CD4-positive, CD25-positive, alpha-beta regulatory T cell (primary cell): ENCODE measurements at regions not wholly inside any gene's neighbourhood (a gene's known extent, or its start where the extent isn't known, plus 50 kb on each side); places are given as distances from the start of the nearest gene placed in this dataset.

Experiments
- ATAC-seq, 2 donors: fragments of 150-1000 bp; cut with Tn5 transposase; one replicate each; pipeline ENCODE4 v1.10.0; 2021; ENCODE audit warnings: low read depth in 2 of 2, moderate number of reproducible peaks in 2 of 2, moderate library complexity in 1 of 2
- DNase-seq, 3 donors: peaks; one replicate each; pipeline versions ENCODE4 v3.0.0 to v3.0.0-alpha.2; 2012 to 2022; ENCODE audit warnings: mixed read lengths in 1 of 3
- H3K27ac ChIP-seq: one replicate; pipeline ENCODE4 v1.7.0; 2013; ENCODE audit warnings: mild to moderate bottlenecking, low read length; ENCODE audit not compliant: insufficient read depth, poor library complexity, severe bottlenecking
- H3K27me3 ChIP-seq: one replicate; pipeline ENCODE4 v1.7.0; 2013; ENCODE audit warnings: low read length; ENCODE audit not compliant: control insufficient read depth, insufficient read depth
- H3K36me3 ChIP-seq: one replicate; pipeline ENCODE4 v1.7.0; 2013; ENCODE audit warnings: mild to moderate bottlenecking, low read length, moderate library complexity; ENCODE audit not compliant: control insufficient read depth, insufficient read depth
- H3K4me1 ChIP-seq: 2 replicates; pipeline ENCODE4 v1.7.0; 2013; ENCODE audit warnings: mild to moderate bottlenecking, low read length; ENCODE audit not compliant: insufficient read depth, control insufficient read depth, poor library complexity, severe bottlenecking
- H3K4me3 ChIP-seq: one replicate; pipeline ENCODE4 v1.7.0; 2013; ENCODE audit warnings: low read depth, mild to moderate bottlenecking, low read length, moderate library complexity
- H3K9me3 ChIP-seq, 2 experiments: 1 replicate in 1 of 2; 2 replicates in 1 of 2; pipeline ENCODE4 v1.7.0; 2013; ENCODE audit warnings: low read length in 2 of 2, mild to moderate bottlenecking in 1 of 2, moderate library complexity in 1 of 2; ENCODE audit not compliant: control insufficient read depth in 2 of 2
- H3K27ac Mint-ChIP-seq, 3 donors: one replicate each; pipeline ENCODE4 v1.8.0; 2020 to 2022; ENCODE audit warnings: mild to moderate bottlenecking in 3 of 3, mixed read lengths in 3 of 3, moderate library complexity in 2 of 3
- H3K27me3 Mint-ChIP-seq: one replicate; pipeline ENCODE4 v1.8.0; 2022; ENCODE audit warnings: mild to moderate bottlenecking, mixed read lengths
- H3K36me3 Mint-ChIP-seq: one replicate; pipeline ENCODE4 v1.8.0; 2020; ENCODE audit warnings: mixed read lengths
- H3K4me1 Mint-ChIP-seq, 4 donors: one replicate each; pipeline ENCODE4 v1.8.0; 2020 to 2022; ENCODE audit warnings: mixed read lengths in 4 of 4, mild to moderate bottlenecking in 1 of 4
- H3K4me3 Mint-ChIP-seq, 4 donors: one replicate each; pipeline ENCODE4 v1.8.0; 2020 to 2022; ENCODE audit warnings: mild to moderate bottlenecking in 4 of 4, mixed read lengths in 4 of 4, moderate library complexity in 3 of 4
- H3K9me3 Mint-ChIP-seq, 7 donors: one replicate each; pipeline ENCODE4 v1.8.0; 2020 to 2022; ENCODE audit warnings: mixed read lengths in 7 of 7, mild to moderate bottlenecking in 3 of 7, moderate library complexity in 2 of 7

DNA sequence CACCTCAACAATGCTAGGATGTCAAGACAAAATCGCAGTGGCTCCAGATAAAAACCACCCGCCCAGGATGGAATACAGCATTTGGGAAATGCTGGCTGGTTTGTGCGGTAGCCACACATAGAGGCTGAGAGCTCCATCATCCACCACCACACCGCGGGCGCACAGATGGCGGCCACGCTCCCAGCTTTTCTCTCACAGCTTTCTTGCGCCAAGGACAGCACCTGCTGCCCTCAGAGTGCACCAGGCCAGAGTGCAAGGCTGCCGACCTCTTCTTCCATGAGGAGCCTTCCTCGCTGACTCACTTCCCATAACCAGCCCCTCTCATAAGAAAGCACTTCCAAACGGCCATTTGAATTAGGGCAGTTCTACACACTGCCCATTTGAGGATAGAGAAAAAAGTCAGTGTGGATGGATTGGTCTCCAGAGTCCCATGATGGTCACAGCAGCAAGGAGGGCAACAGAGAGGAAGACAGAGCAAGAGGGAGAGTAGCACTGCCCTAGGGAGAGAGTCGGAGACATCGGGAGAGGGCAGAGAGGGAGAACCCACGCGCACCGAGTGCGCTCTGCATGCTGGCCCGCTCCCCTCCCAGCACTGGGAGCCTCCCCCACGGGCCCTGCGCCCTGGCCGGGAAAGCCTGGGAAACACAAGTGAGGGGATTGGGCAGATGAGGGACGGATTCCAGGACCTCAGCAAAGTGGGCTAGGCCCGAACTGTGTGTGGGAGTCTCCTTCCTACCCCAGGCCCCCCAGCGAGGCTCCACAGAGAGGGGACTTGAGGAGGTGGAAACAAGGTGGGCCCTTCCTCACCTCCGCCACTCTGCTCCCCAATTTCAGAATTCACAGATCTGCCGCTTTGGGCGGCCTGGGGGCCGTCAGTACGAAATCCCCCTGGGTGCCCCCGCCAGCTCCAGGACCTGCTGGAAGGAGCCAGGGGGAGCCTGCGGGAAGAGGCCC is 156.9 kb downstream of the USP12 start:
- Histone ChIP-seq H3K4me1 (no peaks in the 10 kb centered on the region), H3K27me3 (no peaks in the 10 kb centered on the region), H3K9me3 (no peaks in the 10 kb centered on the region), H3K4me3 (no peak overlapping the region), H3K36me3 (no peaks in the 10 kb centered on the region), H3K27ac (no peak overlapping the region)
- Mint-ChIP-seq H3K4me3 (no peak overlapping the region), H3K4me1 (no peaks in the 10 kb centered on the region), H3K9me3 (peaks cover 0 to 1% (median 0%) of the 10 kb centered on the region in 7 donors), H3K27ac (no peak overlapping the region), H3K36me3 (no peaks in the 10 kb centered on the region), H3K27me3 (peaks cover under 1% of the 10 kb centered on the region)
- ATAC-seq (no peak), DNase-seq (no peak)

DNA sequence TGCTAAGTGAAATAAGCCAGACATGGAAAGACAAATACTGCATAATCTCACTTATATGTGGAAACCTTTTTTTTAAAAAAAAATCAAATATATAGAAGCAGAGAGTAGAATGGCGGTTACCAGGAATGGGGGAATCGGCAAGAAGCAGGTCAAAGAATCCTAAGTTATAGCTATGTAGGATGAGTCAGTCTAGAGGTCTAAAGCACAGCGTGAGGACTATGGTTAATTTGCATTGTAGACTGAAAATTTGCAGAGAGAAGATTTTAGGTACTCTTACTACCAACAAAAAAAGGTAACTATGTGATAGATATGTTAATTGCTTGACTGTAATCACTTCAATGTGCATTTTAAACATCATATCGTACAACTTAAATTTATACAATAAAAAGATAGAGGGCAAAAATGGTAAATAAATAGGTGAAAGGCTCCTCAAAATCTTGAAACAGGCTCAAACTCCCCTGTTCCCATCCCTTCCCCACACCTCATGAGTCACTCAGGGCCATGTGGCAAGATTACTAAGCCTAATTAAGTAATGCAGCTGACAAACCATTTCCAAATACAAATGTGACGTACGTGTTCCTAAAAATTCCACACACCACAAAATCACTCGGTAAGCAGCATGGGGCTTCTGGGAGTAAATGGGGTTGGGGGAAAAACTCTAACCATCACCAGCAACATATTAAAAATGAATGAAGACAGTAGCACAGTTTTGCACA is 159.0 kb downstream of the USP12 start:
- peaks cover under 1% of the 10 kb centered on the region for H3K36me3 Mint-ChIP-seq
- no peaks in the 10 kb centered on the region for H3K36me3 ChIP-seq
- H3K9me3 Mint-ChIP-seq, result peaks cover 0 to 1% (median 0%) of the 10 kb centered on the region in 7 donors
- no peak for ATAC-seq
- no peaks in the 10 kb centered on the region for H3K4me1 ChIP-seq
- H3K4me3 Mint-ChIP-seq, result no peak overlapping the region
- H3K4me3 ChIP-seq, result no peak overlapping the region
- peaks cover 12% of the 10 kb centered on the region for H3K27me3 Mint-ChIP-seq
- H3K27ac Mint-ChIP-seq, result no peak overlapping the region
- no peak for DNase-seq
- no peaks in the 10 kb centered on the region for H3K4me1 Mint-ChIP-seq
- no peaks in the 10 kb centered on the region for H3K9me3 ChIP-seq
- H3K27ac ChIP-seq, result no peak overlapping the region
- peaks cover 2% of the 10 kb centered on the region for H3K27me3 ChIP-seq

DNA sequence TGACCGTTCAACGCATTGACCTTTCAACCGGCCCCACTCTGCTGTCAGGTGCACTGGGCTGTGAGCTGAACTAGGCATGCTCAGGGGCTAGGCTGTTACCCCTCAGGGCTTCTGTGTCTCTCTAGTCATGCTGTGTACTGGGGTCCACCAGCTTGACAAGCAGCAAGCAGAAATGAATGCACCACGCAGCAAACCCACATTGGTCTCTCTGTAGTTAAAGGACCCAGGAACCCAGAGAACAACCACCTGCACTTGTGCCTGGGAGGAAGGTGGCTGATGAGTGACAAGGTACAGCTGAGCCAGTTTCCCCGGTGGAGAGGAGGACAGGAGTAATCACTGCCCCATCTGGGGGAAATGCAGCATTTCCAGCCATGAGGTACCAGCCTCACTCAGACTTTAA is 159.9 kb downstream of the USP12 start:
- peaks cover 6% of the 10 kb centered on the region for H3K27me3 ChIP-seq
- Mint-ChIP-seq H3K27ac (no peak overlapping the region), H3K4me3 (no peak overlapping the region), H3K9me3 (peaks cover 0 to 1% (median 0%) of the 10 kb centered on the region in 7 donors), H3K4me1 (peaks cover 0 to 4% (median 0%) of the 10 kb centered on the region in 4 donors), H3K36me3 (peaks cover 3% of the 10 kb centered on the region), H3K27me3 (peaks cover 18% of the 10 kb centered on the region)
- ATAC-seq (no peak), DNase-seq (no peak)
- H3K27ac ChIP-seq, result no peak overlapping the region
- H3K4me3 ChIP-seq, result no peak overlapping the region
- no peaks in the 10 kb centered on the region for H3K36me3 ChIP-seq
- no peaks in the 10 kb centered on the region for H3K9me3 ChIP-seq
- H3K4me1 ChIP-seq, result no peaks in the 10 kb centered on the region

DNA sequence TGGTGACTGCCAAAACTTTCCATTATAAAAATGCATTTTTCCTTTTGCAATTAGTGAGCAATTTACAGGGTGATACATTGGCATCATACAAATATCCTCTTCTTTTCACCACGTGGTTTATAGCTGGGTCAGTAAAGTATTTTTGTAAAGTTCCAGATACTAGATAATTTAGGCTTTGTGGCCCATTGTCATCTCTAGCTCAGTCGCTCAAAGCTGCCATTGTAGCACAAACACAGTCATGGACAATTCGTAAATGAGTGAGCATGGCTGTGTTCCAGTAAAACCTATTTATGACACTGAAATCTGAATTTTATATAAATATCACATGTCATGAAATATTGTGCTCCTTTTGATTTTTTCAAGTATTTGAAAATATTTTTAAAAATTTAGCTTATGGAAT is 162.9 kb downstream of the USP12 start:
- peaks cover 6% of the 10 kb centered on the region for H3K27me3 ChIP-seq
- H3K27ac ChIP-seq, result no peak overlapping the region
- Mint-ChIP-seq H3K36me3 (peaks cover 3% of the 10 kb centered on the region), H3K27ac (no peak overlapping the region), H3K27me3 (peaks cover 32% of the 10 kb centered on the region), H3K4me3 (no peak overlapping the region), H3K4me1 (peaks cover 0 to 5% (median 0%) of the 10 kb centered on the region in 4 donors), H3K9me3 (peaks cover 0 to 1% (median 0%) of the 10 kb centered on the region in 7 donors)
- H3K36me3 ChIP-seq, result no peaks in the 10 kb centered on the region
- DNase-seq (no peak), ATAC-seq (no peak)
- H3K4me1 ChIP-seq, result no peaks in the 10 kb centered on the region
- H3K9me3 ChIP-seq, result no peaks in the 10 kb centered on the region
- no peak overlapping the region for H3K4me3 ChIP-seq

DNA sequence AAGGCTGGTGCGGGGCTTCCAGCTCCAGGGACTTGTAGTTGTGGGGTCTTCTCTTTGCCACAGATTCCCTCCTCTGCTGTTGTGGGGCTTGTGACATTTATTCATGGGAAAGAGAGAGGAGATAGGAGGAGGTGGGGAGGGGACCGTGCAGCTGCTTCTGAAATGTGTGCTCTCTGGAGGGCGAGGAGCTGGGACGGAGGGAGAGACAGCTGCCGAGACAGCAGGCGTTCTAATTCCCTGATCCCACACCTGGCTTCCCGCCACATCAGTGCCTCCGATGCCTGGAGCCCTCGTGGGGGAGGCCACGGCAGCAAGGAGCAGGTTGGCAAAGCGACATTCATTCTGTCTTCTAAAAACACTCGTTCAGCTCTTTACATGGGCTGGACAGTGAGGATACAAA is 164.4 kb downstream of the USP12 start:
- Mint-ChIP-seq H3K36me3 (peaks cover 3% of the 10 kb centered on the region), H3K4me3 (no peak overlapping the region), H3K9me3 (no peaks in the 10 kb centered on the region), H3K4me1 (peaks cover 0 to 5% (median 0%) of the 10 kb centered on the region in 4 donors), H3K27ac (no peak overlapping the region), H3K27me3 (peaks cover 35% of the 10 kb centered on the region)
- H3K4me3 ChIP-seq, result no peak overlapping the region
- ATAC-seq, result no peak
- no peak for DNase-seq
- peaks cover 6% of the 10 kb centered on the region for H3K27me3 ChIP-seq
- H3K9me3 ChIP-seq, result no peaks in the 10 kb centered on the region
- H3K27ac ChIP-seq, result no peak overlapping the region
- no peaks in the 10 kb centered on the region for H3K36me3 ChIP-seq
- H3K4me1 ChIP-seq, result no peaks in the 10 kb centered on the region

DNA sequence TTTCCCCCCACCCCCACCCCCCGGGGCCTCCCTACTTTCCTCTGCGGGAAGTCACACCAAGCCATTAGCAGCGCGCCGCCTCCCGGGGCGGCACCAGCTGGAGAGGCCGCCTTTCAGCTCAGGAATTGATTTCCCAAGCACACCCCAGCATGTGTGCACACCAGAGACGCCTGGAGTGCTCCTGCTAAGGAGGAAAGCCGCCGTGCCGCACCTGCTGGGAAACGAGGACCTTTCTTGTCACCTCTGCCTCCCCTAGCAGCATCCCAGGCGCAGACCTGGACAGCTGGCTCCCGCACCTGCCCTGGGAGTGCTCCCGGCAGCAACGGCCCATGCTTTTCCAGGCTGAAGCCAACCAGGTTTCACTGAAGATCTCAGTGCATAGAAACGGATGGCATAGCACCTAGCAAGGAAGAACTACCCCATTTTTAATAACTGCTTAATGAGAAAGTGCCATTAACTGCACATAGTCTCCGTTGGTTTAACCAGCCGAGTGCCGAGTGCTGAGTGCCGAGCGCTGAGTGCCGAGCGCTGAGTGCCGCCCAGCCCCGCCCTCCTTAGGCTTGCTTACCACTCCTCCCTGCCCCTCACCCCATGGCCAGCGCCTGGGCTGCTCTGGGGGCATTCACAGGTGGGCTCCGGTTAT is 165.0 kb downstream of the USP12 start:
- no peak for ATAC-seq
- no peak for DNase-seq
- no peak overlapping the region for H3K27ac ChIP-seq
- Mint-ChIP-seq H3K4me3 (no peak overlapping the region), H3K27me3 (peaks cover 35% of the 10 kb centered on the region), H3K27ac (no peak overlapping the region), H3K9me3 (no peaks in the 10 kb centered on the region), H3K36me3 (peaks cover 3% of the 10 kb centered on the region), H3K4me1 (peaks cover 0 to 5% (median 0%) of the 10 kb centered on the region in 4 donors)
- no peaks in the 10 kb centered on the region for H3K9me3 ChIP-seq
- peaks cover 8% of the 10 kb centered on the region for H3K27me3 ChIP-seq
- H3K36me3 ChIP-seq, result no peaks in the 10 kb centered on the region
- no peak overlapping the region for H3K4me3 ChIP-seq
- no peaks in the 10 kb centered on the region for H3K4me1 ChIP-seq

DNA sequence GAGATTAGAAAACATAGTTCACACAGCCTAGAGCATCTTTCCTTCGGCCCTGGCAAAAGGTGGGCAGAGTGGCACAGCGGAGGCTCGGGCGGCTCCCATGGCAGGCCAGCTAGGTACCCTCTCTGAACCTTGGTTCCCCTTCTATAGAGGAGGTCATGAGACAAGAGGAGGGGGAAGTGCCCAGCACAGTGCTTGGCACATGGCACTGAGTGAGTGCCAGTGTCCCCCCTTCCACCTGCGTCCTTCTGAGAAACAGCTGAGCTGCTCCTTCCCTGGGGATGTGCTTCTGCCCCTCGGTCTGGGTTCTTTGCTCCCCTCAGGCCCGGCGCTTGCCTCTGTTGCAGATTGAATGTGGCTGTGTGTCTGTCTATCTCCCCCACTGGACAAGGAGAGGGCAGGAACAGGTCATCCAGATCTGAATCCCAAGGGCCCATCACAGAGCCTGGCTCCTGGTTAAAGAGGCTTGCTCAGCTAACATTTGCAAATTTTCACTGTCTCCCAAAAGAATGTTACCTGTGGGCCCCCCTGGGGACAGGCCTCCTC is 165.6 kb downstream of the USP12 start:
- Mint-ChIP-seq H3K9me3 (no peaks in the 10 kb centered on the region), H3K4me3 (no peak overlapping the region), H3K27me3 (peaks cover 35% of the 10 kb centered on the region), H3K36me3 (peaks cover 3% of the 10 kb centered on the region), H3K27ac (no peak overlapping the region), H3K4me1 (peaks cover 0 to 5% (median 0%) of the 10 kb centered on the region in 4 donors)
- Histone ChIP-seq H3K9me3 (no peaks in the 10 kb centered on the region), H3K27me3 (peaks cover 9% of the 10 kb centered on the region), H3K27ac (no peak overlapping the region), H3K36me3 (no peaks in the 10 kb centered on the region), H3K4me1 (no peaks in the 10 kb centered on the region), H3K4me3 (no peak overlapping the region)
- no peak for DNase-seq
- ATAC-seq, result no peak
